ENCODE measurements at regions not wholly inside any gene's neighbourhood (a gene's known extent, or its start where the extent isn't known, plus 50 kb on each side); places are given as distances from the start of the nearest gene placed in this dataset.
A peak's percentile ranks its signal among the peaks of the same experiment; 100 is the strongest.

GRCh38 chr4:179601671-179602070 lies 2159.4 kb upstream of the AGA start:
- no peak for DNase-seq

- DNase-seq, result peak; percentile 81
Measured at GRCh38 chr4:179605196-179605595, 2163.0 kb upstream of the AGA start.

- DNase-seq, result no peak
Measured at GRCh38 chr4:179607003-179607402, 2164.8 kb upstream of the AGA start.

GRCh38 chr4:179615704-179616103 lies 2173.5 kb upstream of the AGA start:
- no peak for DNase-seq

GRCh38 chr4:179618966-179619365 lies 2176.7 kb upstream of the AGA start:
- no peak for DNase-seq

- DNase-seq, result peak; percentile 89
Measured at GRCh38 chr4:179624768-179625181, 2182.5 kb upstream of the AGA start.

GRCh38 chr4:179625406-179625805 lies 2183.2 kb upstream of the AGA start:
- peak; percentile 93 for DNase-seq

- DNase-seq, result no peak
Measured at GRCh38 chr4:179626687-179627086, 2184.4 kb upstream of the AGA start.

- peak; percentile 73 for DNase-seq
Measured at GRCh38 chr4:179631321-179631720, 2189.1 kb upstream of the AGA start.

- DNase-seq, result no peak
Measured at GRCh38 chr4:179634862-179635261, 2192.6 kb upstream of the AGA start.

GRCh38 chr4:179662522-179662921 lies 2220.3 kb upstream of the AGA start:
- no peak for DNase-seq

- DNase-seq, result no peak
Measured at GRCh38 chr4:179663641-179664429, 2221.6 kb upstream of the AGA start.

- DNase-seq, result no peak
Measured at GRCh38 chr4:179664430-179665027, 2222.3 kb upstream of the AGA start.

GRCh38 chr4:179666226-179666625 lies 2224.0 kb upstream of the AGA start:
- no peak for DNase-seq

GRCh38 chr4:179671609-179672008 lies 2229.4 kb upstream of the AGA start:
- DNase-seq, result no peak

GRCh38 chr4:179678093-179678814 lies 2236.0 kb upstream of the AGA start:
- peak; percentile 57 for DNase-seq

- peak; percentile 39 for DNase-seq
Measured at GRCh38 chr4:179683661-179684060, 2241.4 kb upstream of the AGA start.

GRCh38 chr4:179692222-179692621 lies 2250.0 kb upstream of the AGA start:
- DNase-seq, result peak; percentile 4

- peak; percentile 75 for DNase-seq
Measured at GRCh38 chr4:179695175-179695574, 2252.9 kb upstream of the AGA start.

GRCh38 chr4:179698321-179698720 lies 2256.1 kb upstream of the AGA start:
- no peak for DNase-seq

GRCh38 chr4:179709961-179710624 lies 2267.9 kb upstream of the AGA start:
- DNase-seq, result no peak

GRCh38 chr4:179719766-179720450 lies 2277.7 kb upstream of the AGA start:
- no peak for DNase-seq
